ENCODE measurements at regions not wholly inside any gene's neighbourhood (a gene's known extent, or its start where the extent isn't known, plus 50 kb on each side); places are given as distances from the start of the nearest gene placed in this dataset.
"Not testable (repeated sequence)": the region's sequence is repeated elsewhere in the genome, so short reads cannot be mapped to it uniquely, and the experiment has no call there.

DNA sequence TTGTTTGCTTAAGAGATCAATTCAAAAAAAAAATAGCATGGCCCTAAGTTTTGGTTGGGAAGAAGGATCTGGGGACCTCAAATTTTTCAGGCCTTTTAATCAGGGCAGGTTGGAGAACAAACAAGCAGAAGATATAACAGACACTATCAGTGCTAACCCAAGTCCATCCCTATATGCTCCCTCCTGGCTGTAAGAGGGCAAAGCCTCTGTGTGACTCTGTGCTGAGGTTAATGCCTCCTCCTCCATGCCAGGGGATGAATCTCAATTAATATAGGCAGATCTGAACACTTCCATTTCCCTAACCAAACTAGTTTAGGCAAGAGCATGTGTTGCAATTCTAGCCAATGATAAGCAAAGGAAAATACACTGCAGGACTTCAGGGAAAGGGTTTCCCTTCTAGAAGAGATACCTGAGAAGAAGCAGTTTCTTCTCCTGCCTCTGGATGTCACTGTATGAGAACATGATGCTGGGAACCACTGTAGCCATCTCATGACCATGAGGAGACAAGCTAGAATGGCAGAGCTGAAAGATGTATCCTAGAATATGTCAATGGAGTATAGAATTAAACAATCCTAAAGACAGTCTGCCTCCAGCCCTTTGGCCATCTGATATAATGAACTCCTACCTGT, 76.0 kb downstream of the CHD9NB start:
- intact Hi-C loops (cut with micrococcal nuclease) = loop anchor here (2.0 kb wide), 1 partner anchor 306 kb away; no protein-coding TSS in a partner anchor

DNA sequence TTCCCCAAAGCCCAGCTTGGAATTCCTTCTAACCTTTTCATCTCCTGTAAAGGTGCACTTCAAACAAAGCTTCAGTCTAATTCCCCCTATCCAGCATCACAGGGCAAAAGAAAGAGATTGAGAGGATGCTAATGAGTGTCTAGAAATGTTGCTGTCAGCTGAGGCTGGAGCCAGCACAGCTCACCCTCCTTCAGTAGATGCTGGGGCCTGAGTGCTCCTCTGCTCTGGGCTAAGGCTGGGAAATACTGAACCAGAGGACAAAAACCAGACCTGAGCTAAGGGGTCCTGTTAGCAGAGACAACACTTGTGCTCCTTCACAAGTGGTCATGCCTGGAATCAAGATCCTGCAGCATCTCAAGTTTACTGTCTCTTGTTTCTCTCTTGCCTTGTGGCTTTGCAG, 85.0 kb downstream of the CHD9NB start:
- intact Hi-C loops (cut with micrococcal nuclease) = no loop called here

DNA sequence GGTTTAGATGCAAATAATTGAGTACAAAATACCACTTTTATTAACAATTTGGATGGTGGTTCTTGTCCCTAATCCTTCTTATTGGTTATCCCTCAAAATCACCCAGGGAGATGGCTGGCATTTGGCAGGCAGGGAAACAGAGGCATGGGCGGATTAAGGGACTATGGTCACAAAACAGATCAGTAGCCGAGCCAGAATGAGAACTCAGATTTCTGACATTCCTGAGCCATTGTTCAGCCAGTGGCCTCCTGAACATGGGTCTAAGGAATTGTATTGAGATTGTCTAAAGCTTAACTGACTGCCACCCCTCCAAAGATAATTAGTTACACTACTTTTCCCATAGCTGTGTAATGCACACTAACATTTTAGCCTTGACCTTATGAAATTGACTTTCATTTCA, 88.4 kb downstream of the CHD9NB start:
- intact Hi-C loops (cut with micrococcal nuclease) = no loop called here

DNA sequence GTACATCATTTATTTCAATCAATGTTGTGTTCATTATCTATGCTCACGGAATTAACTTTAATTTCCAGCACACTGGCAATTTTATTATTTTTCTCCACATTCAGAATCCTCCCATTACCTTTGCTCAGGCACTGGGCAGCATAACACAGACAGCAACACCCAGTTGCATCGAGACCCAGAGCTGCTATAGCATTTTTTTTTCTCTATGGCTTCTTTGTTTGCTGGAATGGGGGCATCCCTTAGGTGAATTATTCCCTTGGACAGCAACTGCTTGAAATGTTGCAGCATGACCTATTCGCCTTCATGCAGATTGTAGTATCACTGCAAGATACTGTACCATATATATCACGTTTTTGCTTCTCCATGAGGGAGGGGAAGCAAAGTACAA, 88.8 kb downstream of the CHD9NB start:
- intact Hi-C loops (cut with micrococcal nuclease) = no loop called here

DNA sequence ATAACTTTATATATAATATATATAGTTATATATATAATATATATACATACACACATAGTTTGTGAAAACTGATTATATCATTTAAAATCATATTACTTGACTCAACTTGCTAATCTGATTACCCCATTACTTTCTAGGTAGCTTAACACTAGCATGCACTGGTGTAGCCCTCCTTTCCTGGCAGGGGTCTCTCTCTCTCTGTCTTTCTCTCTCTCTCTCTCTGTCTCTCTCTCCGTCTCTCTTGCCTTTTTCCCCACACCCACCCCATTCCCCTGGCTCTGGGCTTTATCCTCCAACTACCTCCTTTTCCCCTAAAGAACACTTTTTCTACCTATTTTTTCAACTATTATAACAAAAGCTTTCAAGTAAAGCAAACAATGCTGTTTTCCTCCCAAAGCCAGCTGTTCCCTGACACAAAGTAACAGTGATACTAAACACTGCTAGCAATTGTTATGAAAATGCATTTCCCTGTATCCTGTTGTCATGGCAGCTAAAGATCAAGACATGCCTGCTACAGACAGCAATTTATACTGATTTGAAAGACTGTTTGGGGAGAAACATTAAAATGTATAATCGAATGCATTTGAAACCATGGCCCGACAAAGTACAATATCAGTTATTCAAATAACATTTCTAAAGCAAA, 89.4 kb downstream of the CHD9NB start:
- intact Hi-C loops (cut with micrococcal nuclease) = no loop called here

DNA sequence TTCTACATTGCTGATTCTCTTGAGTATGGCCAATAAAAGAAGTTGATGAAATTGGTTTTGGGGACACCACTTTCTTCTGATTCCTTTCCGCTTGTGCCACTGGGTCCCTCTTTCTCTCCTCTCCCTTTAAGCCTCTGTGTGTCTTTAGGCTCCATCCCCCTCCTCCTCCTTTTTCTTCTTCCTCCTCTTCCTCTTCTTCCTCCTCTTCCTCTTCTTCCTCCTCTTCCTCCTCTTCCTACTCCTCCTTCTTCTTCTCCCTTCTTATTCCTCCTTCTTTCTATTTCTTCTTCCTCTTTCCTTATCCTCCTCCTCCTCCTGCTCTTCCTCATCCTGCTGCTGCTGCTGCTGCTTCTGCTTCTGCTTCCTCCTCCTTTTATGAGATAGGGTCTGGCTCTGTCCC, 93.7 kb downstream of the CHD9NB start:
- intact Hi-C loops (cut with micrococcal nuclease) = no loop called here

DNA sequence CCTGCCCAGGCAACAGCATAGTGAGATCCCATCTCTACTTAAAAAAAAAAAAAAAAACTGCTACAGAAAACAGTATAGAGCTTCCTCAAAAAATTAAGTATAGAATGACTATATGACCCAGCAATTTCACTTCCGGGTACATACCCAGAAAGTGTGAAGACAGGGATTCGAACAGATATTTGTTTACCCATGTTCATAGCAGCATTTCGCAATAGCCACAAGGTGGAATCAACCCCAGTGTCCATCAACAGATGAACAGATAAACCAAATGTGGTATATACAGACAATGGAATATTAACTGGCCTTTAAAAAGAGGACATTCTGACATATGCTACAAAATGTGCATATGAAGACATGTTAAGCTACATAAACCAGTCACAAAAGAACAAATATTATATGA, 95.5 kb downstream of the CHD9NB start:
- intact Hi-C loops (cut with micrococcal nuclease) = no loop called here

GRCh38 chr16:52956044-52956443, 96.7 kb downstream of the CHD9NB start:
- intact Hi-C loops (cut with micrococcal nuclease) = no loop called here

DNA sequence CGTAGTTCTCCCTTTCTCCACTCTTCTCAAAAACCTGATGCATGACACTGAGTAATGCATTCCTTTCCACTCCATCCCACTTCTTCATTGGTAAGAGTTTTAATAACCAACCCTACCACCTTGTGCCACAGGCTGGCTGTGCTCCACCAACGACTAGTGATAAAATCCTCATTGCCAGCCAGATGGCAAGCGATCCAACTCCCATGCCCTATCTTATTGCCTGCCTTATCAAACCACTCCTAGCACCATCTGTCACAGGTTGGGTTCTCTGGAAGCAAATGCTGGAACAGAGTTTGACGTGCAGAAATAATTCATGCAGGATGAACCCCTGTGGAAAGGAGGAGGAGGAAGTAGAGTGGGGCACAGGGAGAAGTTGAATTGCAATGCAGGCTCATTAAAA, 99.5 kb downstream of the CHD9NB start:
- intact Hi-C loops (cut with micrococcal nuclease) = no loop called here

DNA sequence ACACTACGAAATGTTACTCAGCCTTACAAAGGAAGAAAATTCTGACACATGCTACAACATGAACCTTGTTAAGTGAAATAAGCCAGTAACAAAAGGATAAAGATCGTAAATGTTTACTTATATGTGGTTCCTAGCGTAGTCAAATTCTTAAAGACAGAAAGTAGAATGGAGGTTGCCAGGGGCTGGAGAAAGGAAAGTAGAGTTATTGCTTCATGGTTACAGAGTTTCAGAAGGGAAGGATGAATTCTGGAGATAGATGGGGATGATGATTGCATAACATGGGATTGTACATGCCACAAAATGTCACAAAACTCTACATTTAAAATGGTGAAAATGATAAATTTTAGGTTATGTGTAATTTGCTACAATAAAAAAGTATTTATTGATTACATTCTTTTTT, 103.8 kb downstream of the CHD9NB start:
- intact Hi-C loops (cut with micrococcal nuclease) = no loop called here

DNA sequence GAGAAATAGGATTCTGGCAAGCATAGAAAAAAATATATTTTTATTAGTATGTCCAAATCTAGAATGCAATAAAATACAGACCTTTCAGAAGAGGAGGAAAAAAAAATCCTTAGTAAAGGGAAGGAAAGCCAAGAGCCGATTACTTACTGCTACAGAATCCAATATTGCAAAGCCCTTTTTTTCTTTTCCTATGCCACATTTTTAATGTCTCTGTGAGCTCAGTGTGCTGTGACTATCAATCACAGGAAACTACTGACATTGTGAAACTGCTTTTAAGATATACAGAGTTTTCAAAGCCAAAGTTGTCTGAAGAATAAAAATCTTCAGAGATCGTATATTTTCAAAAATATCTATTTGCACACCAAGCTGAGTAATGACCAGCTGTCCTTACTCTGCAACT, 120.4 kb downstream of the CHD9NB start:
- intact Hi-C loops (cut with micrococcal nuclease) = no loop called here

- intact Hi-C loops (cut with micrococcal nuclease) = no loop called here
Observed at GRCh38 chr16:52929478-52930400, 123.0 kb downstream of the CHD9NB start.

DNA sequence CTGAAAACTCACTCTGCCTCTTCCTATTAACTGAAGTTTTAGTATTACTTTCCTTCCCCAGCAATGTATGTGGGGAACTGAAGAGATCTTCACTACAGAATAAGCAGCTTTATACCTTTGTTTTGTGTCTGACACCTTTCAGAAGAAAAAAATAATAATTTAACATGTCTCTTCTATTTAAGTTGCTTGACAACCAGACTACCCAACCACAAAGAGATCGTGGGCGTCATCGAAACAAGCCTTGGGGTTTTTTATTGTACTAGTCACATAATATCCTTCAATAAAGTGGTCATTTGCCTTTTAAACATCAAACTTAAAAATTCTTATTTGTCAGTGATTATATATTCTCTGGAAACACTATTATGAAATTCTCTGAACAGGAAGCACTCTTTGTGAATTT, 123.7 kb downstream of the CHD9NB start:
- intact Hi-C loops (cut with micrococcal nuclease) = no loop called here

DNA sequence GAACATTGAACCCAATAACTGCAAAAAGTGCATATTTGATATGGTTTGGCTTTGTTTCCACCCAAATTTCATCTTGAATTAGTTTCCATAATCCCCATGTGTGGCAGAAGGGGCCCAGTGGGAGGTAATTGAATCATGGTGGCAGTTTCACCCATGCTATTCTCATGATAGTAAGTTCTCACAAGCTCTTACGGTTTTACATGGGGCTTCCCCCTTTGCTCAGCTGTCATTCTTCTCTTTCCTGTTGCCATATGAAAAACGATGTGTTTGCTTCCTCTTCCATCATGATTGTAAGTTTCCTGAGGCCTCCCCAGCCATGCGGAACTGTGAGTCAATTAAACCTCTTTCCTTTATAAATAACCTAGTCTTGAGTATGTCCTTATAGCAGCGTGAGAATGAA, 127.6 kb downstream of the CHD9NB start:
- intact Hi-C loops (cut with micrococcal nuclease) = no loop called here

DNA sequence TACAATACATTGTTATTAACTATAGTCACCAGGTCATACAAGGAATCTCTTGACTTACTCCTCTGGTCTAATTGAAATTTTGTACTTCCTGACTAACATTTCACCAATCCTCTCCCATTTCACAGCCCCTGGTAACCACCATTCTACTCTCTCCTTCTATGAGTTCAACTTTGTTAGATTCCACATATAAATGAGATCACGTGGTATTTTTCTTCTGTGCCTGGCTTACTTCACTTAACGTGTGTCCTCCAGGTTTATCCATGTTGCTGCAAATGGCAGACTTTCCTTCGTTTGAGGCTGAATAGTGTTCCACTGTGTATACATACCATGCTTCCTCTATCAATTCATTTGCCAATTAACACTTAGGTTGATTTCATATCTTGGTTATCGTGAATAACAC, 128.5 kb downstream of the CHD9NB start:
- intact Hi-C loops (cut with micrococcal nuclease) = no loop called here

GRCh38 chr16:52921104-52921503, 131.6 kb downstream of the CHD9NB start:
- intact Hi-C loops (cut with micrococcal nuclease) = no loop called here

GRCh38 chr16:52920331-52920730, 132.4 kb downstream of the CHD9NB start:
- intact Hi-C loops (cut with micrococcal nuclease) = no loop called here

DNA sequence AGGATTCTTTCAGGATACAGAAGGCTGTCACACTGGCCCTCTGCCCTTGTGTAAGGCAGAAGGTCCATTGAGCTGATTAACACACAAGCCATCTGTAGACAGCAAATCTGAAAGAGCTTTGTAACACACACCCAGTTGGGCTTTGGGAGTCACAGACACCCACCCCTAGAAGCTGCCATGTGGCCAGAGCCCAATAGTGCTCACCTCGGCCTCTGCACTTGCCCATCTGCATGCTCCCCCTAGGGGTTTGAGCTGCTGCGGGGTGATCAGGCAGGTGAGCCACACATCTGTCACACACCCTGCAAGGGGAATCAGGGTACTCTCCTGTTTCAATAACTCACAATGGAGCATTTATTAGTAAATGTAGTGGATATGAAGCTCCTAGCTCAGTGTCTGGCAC, 138.3 kb downstream of the CHD9NB start:
- intact Hi-C loops (cut with micrococcal nuclease) = no loop called here

DNA sequence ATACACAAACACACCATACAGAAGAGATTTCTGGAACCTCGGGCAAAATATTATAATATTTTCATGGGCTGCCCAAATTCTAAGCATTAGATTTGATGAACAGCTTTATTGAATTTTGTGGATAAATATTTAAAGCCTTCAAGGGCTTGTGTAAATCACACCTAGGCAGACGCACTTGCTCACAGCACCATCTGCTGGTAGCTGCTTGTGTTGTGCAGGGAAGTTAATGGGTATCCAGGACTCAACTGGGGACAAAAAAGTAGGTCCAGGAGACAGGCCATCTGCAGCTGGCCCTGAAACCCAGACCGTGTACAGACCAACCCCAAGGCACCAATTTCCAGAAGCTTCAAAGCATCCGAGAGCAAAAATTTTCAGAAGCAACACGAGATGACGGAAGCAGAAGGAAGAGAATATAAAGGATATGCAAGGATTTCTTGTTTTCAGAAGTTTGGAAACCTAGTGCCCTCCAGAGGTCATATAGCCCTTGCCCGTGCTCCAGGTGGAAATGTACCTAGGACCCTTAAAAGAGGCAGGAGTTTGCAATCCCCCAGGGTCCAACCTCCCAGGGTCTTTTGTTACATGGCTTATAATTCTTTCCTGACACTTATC, 140.0 kb downstream of the CHD9NB start:
- intact Hi-C loops (cut with micrococcal nuclease) = loop anchor here (1.0 kb wide), 1 partner anchor 721 kb away; no protein-coding TSS in a partner anchor

DNA sequence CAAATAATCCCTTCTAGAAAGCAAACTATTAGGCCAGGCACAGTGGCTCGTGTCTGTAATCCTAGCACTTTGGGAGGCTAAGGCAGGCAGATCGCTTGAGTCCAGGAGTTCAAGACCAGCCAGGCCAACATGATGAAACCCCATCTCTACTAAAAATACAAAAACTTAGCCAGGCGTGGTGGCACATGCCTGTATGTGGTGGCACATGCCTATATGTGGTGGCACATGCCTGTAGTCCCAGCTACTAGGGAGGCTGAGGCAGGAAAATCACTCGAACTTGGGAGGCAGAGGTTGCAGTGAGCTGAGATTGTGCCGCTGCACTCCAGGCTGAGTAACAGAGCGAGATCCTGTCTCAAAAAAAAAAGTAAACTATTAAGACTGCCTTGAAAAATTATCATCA, 144.6 kb downstream of the CHD9NB start:
- intact Hi-C loops (cut with micrococcal nuclease) = not testable (repeated sequence)

- intact Hi-C loops (cut with micrococcal nuclease) = no loop called here
Observed at GRCh38 chr16:52906281-52906680, 146.4 kb downstream of the CHD9NB start.
